ENCODE measurements at regions not wholly inside any gene's neighbourhood (a gene's known extent, or its start where the extent isn't known, plus 50 kb on each side); places are given as distances from the start of the nearest gene placed in this dataset.

DNA sequence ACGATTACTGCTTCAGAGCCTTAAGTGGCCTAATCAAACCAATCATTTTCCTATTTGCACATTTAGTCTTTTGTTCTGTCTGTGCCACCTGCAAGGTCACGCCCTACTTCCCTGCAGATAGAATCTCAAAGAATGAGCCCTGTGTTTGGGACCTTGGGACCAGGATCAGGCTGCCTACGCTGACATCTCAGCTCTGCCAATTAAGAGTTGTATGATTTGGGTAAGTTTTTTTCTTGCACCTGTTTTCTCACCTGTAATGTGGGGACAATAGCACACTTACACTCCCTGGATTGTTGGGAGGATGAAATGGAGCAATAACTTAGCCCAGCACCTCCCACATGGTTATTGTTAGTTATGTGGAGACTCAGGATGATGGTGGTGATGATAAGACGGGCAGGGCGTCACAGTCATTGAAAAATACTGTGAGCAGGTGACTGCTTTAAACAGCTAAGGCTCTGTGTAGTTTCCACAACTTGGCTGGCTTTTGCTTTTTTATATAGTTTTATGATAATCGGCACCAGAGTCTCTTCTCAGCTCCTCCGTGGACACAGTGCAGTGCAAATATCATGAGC is 155.0 kb downstream of the ADAMTS15 start:
- no peak for ATAC-seq
- intact Hi-C loops (cut with DNase I): loop anchor here (5.0 kb wide), 1 partner anchor 81 kb away; no protein-coding TSS in a partner anchor
- DNase-seq (ENCODE audit: missing footprints): no peak

DNA sequence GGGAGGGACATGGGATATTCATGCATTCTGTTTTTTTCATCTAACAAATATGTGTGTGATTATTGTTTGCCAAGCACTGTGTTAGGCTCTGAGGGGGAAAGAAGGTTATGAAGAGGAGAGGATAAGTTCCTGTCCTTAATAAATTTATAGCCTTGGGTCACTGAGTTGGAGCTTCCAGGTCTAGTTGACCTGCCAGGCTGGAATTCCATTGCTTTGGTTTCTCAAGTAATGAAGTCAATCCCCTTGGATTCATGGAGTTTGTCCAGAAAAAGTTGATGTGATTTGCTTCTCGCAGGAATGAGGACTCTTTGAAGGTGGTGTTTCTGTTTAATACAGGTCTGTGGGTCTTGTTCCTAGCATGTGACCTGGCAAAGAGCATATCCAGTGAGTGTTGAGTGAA is 156.2 kb downstream of the ADAMTS15 start:
- intact Hi-C loops (cut with DNase I): loop anchor here (5.0 kb wide), 2 partner anchors 82 to 152 kb away; no protein-coding TSS in a partner anchor
- ATAC-seq (no peak), DNase-seq (ENCODE audit: missing footprints) (no peak)

DNA sequence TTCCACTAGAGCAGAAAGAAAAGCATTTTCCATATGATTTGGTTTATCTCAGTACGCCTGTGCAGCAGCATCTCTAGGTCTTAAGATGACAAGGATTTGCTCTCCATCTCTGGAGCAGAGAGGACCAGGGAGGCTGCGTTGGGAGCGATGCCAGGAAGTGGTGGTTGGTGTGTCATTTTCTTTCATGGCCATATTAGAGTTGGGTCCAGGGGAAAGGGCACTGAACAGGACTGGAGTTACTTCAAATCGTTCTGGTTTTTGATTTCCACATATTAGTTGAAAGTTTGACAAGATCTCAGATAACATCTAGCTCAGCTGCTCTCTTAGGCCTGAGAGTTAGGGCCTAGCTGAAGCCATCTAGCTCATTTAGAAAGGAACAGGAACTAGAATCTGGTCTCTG is 157.7 kb downstream of the ADAMTS15 start:
- ATAC-seq: no peak
- intact Hi-C loops (cut with DNase I): loop anchor here (5.0 kb wide), 1 partner anchor 154 kb away; no protein-coding TSS in a partner anchor
- no peak for DNase-seq (ENCODE audit: missing footprints)

DNA sequence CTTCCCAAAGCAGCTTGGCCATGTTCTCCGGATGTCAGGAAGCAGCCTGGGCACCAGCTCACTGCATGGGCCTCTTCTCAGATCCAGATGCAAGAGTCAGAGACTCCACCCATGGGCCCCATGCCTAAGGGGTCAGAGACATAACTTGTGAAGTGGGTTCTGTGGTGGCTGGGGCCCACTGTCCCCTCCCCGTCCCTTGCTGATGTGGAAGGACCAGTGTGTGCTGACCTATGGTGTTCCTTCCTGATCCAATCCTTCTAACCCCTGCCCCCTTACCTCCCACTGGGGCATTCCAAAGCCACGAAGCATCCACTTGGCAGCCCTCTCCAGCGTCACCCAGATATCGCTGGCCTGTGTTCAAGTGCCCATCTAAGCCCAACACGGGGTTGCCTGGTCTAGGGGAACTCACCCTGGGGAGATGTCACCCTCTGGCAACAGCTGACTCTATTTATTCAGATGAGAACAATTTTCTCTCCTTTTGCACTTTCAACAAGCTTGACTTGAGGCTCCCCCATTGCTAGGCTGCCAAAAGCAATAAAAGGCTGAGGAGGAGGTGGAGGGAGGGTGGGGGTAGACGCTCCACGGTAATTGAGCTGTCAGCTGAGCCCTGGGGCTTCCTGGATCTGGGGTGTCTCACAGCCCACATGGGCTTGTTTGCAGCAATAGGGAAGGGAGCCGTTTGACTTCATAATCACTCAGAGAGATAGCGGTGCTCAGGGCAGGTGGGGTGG is 158.5 kb downstream of the ADAMTS15 start:
- intact Hi-C loops (cut with DNase I): loop anchor here (5.0 kb wide), 1 partner anchor 155 kb away; no protein-coding TSS in a partner anchor

DNA sequence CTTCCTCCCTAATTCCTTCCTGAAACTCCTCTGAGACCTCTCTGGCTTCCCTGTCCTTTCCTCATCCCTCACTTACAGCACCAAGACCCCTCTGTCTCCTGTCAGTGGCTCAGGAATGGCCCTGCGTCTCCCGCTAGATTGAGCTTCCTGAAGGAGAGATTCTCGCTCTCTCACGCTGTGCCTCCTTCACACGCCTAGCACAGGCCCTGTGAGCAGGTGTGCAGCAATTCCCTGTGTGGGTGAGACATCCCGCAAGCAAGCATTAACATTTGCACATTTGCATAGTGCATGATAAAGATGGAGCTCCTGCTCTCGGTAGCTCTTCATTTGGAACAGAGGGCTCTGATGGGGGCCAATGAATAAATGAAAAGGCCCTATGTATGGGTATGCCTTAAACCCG is 159.8 kb downstream of the ADAMTS15 start:
- ATAC-seq (no peak), DNase-seq (ENCODE audit: missing footprints) (no peak)
- intact Hi-C loops (cut with DNase I): loop anchor here (5.0 kb wide), 1 partner anchor 156 kb away; no protein-coding TSS in a partner anchor

More for the DNA sequence above, 158.5 kb downstream of the ADAMTS15 start:
- ATAC-seq: peak; percentile 16
- DNase-seq (ENCODE audit: missing footprints): peak; percentile 81

DNA sequence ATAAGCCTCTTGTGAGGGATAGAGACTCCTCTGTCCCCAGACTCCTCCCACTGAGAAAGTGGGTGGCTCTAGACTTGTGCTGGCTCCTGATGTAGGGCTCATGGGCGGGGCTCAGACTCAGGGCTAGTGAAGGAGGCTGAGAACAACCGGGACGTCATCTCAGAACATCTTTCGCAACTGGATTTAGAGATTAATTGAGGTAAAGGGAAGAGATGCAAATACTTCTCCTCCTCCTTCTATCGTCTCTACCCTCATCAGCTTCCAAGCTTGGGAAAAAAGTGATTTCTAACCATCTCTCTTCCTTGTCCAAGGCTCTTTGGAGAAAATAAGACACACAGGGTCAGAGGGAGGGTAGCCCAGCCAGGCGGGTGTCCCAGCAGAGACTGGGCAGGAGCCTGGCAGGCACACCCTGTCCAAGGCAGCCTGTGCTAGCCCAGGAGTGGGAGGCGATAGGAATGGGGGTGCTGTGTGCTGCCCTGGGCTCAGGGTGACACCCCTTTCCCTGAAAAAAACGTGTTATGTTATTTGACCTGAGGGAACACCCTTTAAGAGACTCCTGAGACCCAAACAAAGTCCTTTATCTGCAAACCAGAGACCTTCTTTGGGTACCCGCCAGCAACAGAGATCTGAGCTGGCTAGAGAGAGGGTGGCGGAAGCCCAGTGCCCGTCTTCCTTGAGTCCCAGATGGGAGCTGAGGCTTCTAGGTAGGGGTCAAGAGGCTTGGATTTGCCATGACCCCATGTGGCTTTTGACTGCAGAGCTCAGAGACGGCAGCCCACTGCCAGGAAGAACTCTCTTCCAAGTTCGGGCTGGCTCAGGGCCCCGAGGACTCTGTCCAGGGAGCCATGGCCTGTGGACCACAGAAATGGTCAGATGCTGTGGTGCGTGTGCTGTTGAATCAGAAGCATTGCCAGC is 160.9 kb downstream of the ADAMTS15 start:
- ATAC-seq: peak; percentile 89
- intact Hi-C loops (cut with DNase I): loop anchor here (1.0 to 5.0 kb wide), 3 partner anchors 28 to 157 kb away; no protein-coding TSS in a partner anchor
- DNase-seq (ENCODE audit: missing footprints): peak; percentile 92

DNA sequence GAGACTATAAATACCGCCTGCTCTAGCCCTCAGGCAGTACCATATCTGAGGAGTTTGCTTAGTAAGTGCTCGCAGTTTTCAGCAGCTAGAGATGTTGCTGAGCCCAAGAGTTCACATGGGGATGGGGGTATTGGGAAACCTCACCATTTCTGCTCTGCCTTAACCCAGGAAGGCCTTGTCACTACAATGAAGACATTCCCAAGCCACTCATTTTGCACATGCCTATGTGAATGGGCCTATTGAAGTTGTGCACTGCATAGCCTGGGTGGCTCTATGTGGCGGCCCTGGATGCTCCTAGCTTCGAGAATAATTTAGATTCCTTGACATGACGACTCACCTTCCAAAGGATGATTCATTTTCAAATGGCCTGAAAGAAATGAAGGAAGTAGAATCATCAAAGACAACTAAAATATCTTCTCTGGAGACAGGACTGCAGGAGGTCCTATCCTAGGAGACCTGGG is 163.4 kb downstream of the ADAMTS15 start:
- intact Hi-C loops (cut with DNase I): loop anchor here (5.0 kb wide), 1 partner anchor 35 kb away; no protein-coding TSS in a partner anchor
- ATAC-seq (no peak), DNase-seq (ENCODE audit: missing footprints) (no peak)

DNA sequence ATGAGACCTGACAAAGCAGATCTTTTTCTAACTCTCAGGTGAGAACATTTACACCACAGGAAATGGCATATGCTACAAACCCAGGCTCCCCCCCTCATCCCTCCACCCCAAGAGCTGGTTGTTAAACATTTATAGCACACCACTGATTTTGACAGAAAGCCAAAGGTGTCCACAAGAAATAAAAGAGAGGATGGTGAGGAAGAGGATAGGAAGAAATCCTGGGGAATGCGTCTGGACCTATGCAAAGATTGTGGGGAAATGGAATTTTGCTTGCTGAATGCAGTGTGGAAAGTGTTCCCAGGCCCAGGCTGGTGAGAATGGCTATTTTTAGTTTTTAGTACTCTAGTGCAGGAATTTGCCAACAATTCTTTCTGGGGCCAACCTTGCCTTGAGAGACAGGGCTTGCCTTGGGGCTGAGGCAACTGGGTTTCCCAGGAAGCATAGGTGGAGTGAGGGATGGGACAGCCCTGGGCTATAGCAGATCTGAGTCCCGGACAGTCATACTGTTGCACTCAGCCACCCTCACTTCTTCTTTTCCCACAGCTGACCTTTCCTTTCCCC is 163.9 kb downstream of the ADAMTS15 start:
- DNase-seq (ENCODE audit: missing footprints) (no peak), ATAC-seq (no peak)
- intact Hi-C loops (cut with DNase I): loop anchor here (5.0 kb wide), 1 partner anchor 35 kb away; no protein-coding TSS in a partner anchor

DNA sequence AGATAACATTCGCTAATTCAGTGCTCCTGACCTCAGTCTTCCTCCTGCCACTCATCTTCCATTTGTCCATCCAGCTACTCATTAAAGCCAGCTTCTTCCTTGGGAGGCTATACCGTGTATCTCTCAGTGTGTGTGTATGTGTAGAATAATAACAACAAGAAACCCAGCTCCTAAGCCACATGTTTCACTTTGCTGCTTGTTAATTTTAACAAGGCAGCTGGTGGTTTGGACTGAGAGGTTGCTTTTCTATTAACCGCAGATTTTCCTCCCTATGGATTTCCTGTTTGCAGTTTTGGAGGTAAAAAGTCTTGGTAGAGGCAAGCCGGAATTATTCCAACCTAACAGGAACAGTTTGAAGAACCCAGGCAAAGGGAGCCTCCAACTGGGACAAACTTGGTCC is 165.0 kb downstream of the ADAMTS15 start:
- intact Hi-C loops (cut with DNase I): loop anchor here (5.0 kb wide), 1 partner anchor 34 kb away; no protein-coding TSS in a partner anchor
- ATAC-seq (no peak), DNase-seq (ENCODE audit: missing footprints) (no peak)

DNA sequence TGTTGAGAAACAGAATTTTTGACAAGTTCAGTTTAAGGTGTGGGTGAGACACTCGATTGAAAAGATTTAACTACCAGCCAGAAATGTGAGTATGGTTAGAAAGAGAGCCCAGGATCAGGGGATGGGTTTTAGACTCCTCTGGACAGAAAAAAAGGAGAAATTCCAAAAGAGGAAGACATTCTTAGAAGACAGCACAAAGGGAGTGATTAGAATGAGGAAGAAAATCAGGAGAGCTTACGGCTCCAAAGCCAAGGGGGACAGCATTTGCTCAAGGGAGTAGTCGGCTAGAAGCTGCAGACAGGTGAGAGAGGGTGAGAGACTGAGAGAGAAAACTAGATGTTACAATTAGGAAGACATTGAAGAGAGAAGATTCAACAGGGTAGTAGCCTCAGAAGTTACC is 166.1 kb downstream of the ADAMTS15 start:
- DNase-seq (ENCODE audit: missing footprints) (no peak), ATAC-seq (no peak)
- intact Hi-C loops (cut with DNase I): loop anchor here (5.0 kb wide), 1 partner anchor 33 kb away; no protein-coding TSS in a partner anchor

DNA sequence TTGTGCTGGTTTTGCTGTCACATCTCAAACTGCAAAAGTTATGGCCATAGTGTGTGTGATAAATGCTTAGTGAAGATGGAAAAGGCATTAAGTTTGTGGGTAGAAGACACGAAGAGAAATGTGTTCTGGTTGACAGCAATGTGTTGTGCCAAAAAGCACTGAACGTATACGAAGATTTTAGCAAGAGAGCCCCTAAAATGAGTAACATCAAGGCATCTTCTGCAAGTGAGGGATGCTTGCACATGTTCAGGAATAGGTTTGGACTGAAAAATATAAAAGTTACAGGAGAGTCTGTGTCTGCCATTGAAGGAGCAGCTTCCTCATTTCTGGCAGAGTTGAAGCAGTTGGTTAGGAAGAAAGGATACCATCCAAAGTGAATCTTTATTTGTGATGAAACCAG is 167.1 kb downstream of the ADAMTS15 start:
- intact Hi-C loops (cut with DNase I): no loop called here
- ATAC-seq: no peak

DNA sequence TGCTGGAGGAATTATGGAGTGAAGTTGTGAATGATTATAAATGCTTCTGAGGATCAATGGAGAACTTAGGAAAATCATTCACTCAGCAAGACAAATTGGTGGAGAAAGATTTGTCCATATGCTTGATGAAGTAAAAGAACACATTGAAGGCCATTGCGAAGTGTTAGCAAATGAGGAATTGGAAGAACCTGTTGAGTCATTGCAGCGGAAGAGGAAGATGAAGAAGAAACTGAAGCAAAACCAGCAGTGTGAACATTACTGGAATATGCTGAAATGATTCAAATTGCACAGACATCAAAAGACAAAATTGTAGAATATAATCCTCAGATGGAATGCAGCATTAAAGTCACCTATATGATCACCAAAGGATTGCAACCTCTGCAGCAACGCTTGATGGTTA is 168.1 kb downstream of the ADAMTS15 start:
- intact Hi-C loops (cut with DNase I): no loop called here
- no peak for DNase-seq (ENCODE audit: missing footprints)
- no peak for ATAC-seq

More for the DNA sequence above, 167.1 kb downstream of the ADAMTS15 start:
- DNase-seq (ENCODE audit: missing footprints): no peak

DNA sequence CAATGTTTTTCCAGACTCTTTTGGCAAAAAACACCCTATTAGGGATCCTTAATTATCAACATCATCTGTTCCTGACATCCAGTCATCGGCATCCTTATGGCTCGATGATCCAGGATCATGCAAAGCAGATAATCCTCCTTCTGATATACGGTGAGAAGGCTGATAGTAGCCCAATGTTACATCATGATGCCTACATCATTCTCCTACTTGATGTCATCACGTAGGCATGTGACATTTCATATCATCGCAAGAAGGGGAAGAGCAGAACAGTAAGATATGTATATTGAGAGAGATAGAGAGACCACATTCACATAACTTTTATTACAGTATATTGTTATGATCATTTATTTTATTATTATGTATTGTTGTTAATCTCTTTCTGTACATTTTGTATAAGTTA is 168.6 kb downstream of the ADAMTS15 start:
- intact Hi-C loops (cut with DNase I): no loop called here

DNA sequence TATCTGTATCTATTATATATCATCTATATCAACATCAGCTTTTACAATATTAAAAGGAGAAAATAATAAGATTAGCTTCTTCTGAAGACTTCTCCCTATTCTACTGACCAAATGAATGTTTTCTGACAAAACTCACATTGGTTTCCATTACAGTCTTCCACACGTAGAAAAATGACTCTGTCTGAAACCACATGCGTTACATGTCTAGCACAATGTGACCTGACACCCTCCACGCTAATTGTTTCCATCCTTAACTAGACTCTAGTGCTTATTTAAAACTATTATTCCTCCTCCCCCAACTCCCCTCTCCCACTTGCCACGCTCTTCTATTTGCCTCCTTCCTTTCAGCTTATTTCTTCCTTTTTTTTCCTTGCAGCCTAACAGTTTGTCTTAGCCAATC is 172.1 kb downstream of the ADAMTS15 start:
- DNase-seq (ENCODE audit: missing footprints): no peak
- no peak for ATAC-seq
- intact Hi-C loops (cut with DNase I): no loop called here

More for the DNA sequence above, 168.6 kb downstream of the ADAMTS15 start:
- no peak for DNase-seq (ENCODE audit: missing footprints)
- ATAC-seq: no peak

DNA sequence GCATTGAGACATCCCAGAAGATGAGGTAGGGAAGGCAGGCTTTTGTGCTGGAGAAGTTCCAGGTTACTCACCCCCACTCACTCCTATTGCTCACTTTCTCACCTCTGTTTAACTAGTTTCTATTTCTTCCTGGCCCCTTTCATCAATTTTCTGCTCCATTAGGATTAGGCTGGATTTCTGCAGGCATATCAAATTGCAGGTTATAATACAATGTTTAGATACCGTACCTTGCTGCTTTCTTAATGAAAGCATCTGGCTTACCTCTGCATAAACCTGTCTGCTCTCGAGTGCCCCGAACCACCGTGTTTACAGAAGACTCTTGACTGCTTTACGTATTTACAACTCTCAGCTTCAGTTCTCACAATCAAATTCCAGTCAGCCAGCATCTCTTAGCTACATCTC is 173.7 kb downstream of the ADAMTS15 start:
- no peak for DNase-seq (ENCODE audit: missing footprints)
- intact Hi-C loops (cut with DNase I): no loop called here
- ATAC-seq: no peak

DNA sequence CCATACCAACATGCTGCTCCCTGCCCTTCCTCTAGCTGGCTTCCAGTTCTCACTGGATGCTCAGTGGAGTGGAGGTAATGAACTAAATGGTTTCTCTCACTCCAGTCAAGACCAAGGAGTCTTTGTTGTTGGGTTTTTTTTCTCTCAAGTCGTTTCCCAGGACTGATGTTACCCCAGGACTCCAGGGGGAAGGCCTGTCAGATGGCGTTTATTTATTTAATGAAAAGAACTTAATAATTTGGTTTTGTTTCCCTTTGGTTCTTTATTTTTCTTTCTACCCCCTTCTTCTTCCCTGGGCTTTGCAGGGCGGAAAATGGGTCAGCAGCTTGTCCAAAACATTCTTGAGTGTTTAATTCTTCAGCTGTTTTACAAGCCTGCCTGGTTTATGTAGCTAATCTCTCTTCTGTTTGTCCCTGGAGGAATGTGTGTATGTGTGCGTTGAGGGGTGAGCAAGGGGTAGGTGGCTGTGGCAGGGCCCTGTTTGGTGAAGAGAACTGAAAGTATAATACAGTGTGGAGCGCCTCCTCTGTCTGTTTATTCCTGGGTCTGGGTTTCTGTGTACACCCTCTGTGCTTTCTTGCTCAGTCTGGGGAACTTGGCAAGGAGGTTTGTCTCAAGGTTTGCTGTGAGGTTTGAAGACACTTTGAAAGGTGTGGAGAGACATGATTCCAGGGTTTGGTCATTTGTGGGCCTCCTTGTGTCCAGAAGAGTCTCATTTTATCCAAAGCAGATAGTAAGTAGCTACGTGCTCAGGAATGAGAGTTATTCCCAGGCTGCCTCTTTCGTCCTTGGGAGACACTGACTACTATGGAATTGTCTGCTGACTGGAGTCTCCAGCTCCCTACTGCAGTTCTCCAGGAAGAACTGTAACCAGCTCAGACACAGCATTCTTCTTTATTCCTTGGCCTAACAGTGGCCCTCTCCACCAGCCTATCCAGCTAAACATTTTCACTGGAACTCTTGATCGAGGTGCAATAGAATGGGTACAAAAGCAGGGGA is 175.5 kb downstream of the ADAMTS15 start:
- ATAC-seq (peak; percentile 90), DNase-seq (ENCODE audit: missing footprints) (no peak)
- intact Hi-C loops (cut with DNase I): no loop called here

DNA sequence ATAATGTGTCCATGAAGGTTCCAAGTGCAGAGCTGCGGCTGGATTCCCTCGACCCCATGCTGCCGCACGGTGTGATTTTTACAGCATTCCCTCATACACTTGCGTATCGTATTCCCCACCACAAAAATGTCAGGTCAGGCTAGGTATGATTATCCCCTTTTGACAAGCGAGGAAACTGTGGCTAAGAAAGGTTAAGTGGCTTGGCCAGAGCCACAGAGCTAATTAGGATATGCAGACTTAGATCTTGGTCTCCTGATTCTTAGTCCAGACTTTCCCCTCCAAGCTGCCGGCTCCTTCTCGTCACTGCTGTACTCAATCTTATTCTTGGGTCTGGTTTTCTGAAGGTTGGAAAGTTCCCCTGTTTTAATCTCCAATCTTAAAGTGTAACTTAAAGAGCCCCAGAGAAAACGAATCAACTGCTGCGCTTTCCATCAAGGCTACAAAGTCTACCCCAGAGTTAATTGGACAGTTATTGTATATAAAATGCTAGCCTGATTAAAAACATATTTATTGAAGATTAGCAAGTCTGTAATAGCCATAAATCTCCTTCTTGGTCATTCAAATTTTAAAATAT is 176.6 kb downstream of the ADAMTS15 start:
- DNase-seq (ENCODE audit: missing footprints) (no peak), ATAC-seq (no peak)
- intact Hi-C loops (cut with DNase I): no loop called here
